WERI-Rb-1 (cell line): ENCODE measurements at regions not wholly inside any gene's neighbourhood (a gene's known extent, or its start where the extent isn't known, plus 50 kb on each side); places are given as distances from the start of the nearest gene placed in this dataset.

Experiments used
- DNase-seq: peaks from one replicate; pipeline ENCODE4 v3.0.0-alpha.2; 2020
- H3K27ac ChIP-seq: fragments of 250-450 bp; sonication (Bioruptor Pico); 2 replicates; pipeline ENCODE4 v1.5.1; 2020; ENCODE audit warnings: mild to moderate bottlenecking, moderate library complexity
- H3K27me3 ChIP-seq: fragments of 250-450 bp; sonication (Bioruptor Pico); 2 replicates; pipeline ENCODE4 v1.5.1; 2021; ENCODE audit warnings: mild to moderate bottlenecking, low read depth, moderate library complexity; ENCODE audit not compliant: insufficient read depth, severe bottlenecking
- H3K36me3 ChIP-seq: fragments of 250-450 bp; sonication (Bioruptor Pico); 2 replicates; pipeline ENCODE4 v1.5.1; 2020; ENCODE audit warnings: mild to moderate bottlenecking, moderate library complexity
- H3K4me3 ChIP-seq: 2 replicates; pipeline ENCODE4 v1.5.1; 2011; ENCODE audit warnings: low read depth, mild to moderate bottlenecking, control low read depth, low read length
- H3K9me3 ChIP-seq: fragments of 250-450 bp; sonication (Bioruptor Pico); 2 replicates; pipeline ENCODE4 v1.5.1; 2021; ENCODE audit warnings: mild to moderate bottlenecking, moderate library complexity; ENCODE audit not compliant: severe bottlenecking
- CTCF ChIP-seq: IDR thresholded peaks from 2 replicates; pipeline ENCODE4 v1.5.1; 2011; ENCODE audit warnings: low read depth, mild to moderate bottlenecking, control low read depth, inconsistent platforms, low read length

- DNase-seq = no peak
- Histone ChIP-seq H3K36me3 (no peaks in the 10 kb centered on the region), H3K4me3 (no peak overlapping the region), H3K27ac (no peak overlapping the region), H3K9me3 (no peaks in the 10 kb centered on the region), H3K27me3 (peaks cover 82% of the 10 kb centered on the region)
- no peak for TF ChIP-seq CTCF
These were observed 357.2 kb upstream of the ASIC2 start for GRCh38 chr17:33650304-33650703.

GRCh38 chr17:33651686-33652085 is 358.6 kb upstream of the ASIC2 start:
- TF ChIP-seq CTCF = peak; percentile 26
- Histone ChIP-seq H3K27me3 (peaks cover 81% of the 10 kb centered on the region), H3K4me3 (no peak overlapping the region), H3K27ac (no peak overlapping the region), H3K36me3 (no peaks in the 10 kb centered on the region), H3K9me3 (no peaks in the 10 kb centered on the region)
- no peak for DNase-seq

GRCh38 chr17:33652731-33653398 is 359.8 kb upstream of the ASIC2 start:
- TF ChIP-seq CTCF = no peak
- no peaks in the 10 kb centered on the region for H3K9me3 ChIP-seq
- DNase-seq = no peak
- no peak overlapping the region for H3K4me3 ChIP-seq
- H3K27me3 ChIP-seq = peaks cover 81% of the 10 kb centered on the region
- no peak overlapping the region for H3K27ac ChIP-seq
- no peaks in the 10 kb centered on the region for H3K36me3 ChIP-seq

GRCh38 chr17:33653399-33653788 is 360.3 kb upstream of the ASIC2 start:
- no peak for DNase-seq
- no peaks in the 10 kb centered on the region for H3K9me3 ChIP-seq
- no peak overlapping the region for H3K27ac ChIP-seq
- no peak for TF ChIP-seq CTCF
- no peaks in the 10 kb centered on the region for H3K36me3 ChIP-seq
- peaks cover 82% of the 10 kb centered on the region for H3K27me3 ChIP-seq
- H3K4me3 ChIP-seq = no peak overlapping the region

GRCh38 chr17:33657181-33657580 is 364.1 kb upstream of the ASIC2 start:
- H3K36me3 ChIP-seq = no peaks in the 10 kb centered on the region
- TF ChIP-seq CTCF = no peak
- H3K27me3 ChIP-seq = peaks cover 71% of the 10 kb centered on the region
- no peak for DNase-seq
- no peak overlapping the region for H3K27ac ChIP-seq
- no peak overlapping the region for H3K4me3 ChIP-seq
- H3K9me3 ChIP-seq = no peaks in the 10 kb centered on the region

GRCh38 chr17:33661975-33662374 is 368.9 kb upstream of the ASIC2 start:
- Histone ChIP-seq H3K27ac (no peak overlapping the region), H3K9me3 (no peaks in the 10 kb centered on the region), H3K36me3 (no peaks in the 10 kb centered on the region), H3K4me3 (no peak overlapping the region), H3K27me3 (peaks cover 71% of the 10 kb centered on the region)
- no peak for DNase-seq
- no peak for TF ChIP-seq CTCF
